ENCODE measurements at regions not wholly inside any gene's neighbourhood (a gene's known extent, or its start where the extent isn't known, plus 50 kb on each side); places are given as distances from the start of the nearest gene placed in this dataset.

DNA sequence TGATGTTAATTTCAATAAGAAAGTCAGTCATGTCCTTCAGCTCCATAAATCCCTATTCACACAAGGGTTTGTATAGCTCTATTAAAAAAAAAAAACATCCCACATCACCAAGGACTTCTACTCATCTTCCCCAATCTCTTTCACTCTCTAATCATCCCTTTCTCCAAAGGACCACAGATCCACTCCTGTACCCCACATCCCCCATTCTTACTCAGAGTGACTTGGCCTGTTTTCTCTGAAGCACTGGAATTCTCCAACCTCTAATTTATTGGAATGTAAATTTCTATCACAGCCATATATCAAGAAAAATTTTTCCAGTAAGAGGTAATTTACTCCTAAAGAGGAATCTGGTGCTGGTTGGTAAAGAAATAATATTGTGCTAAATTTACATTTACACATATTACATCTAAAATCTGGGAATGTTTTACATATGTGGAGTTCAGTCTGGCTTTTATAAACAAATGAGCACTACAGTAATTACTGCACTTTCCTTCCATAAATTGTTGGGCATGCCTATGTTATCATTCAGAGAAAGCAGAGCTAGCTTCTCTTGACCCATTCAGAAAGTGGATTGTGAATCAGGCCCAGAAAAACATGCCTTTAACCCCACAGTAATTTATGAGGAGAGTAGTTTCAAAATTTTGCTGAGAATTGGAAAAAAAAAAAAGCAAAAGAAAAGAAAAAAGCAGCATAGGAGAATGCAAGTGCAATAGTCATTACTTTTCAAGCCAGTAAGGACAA is 399.5 kb upstream of the TNC start:
- no peak overlapping the region for H3K27ac ChIP-seq (ENCODE audit: poor library complexity, severe bottlenecking)
- TF ChIP-seq CTCF (IDR thresholded peaks at IDR 0.05; ENCODE audit: poor library complexity, severe bottlenecking): no peak
- H3K4me1 ChIP-seq (ENCODE audit: insufficient read depth, poor library complexity, severe bottlenecking): no peaks in the 10 kb centered on the region
- no peaks in the 10 kb centered on the region for H3K27me3 ChIP-seq (ENCODE audit: insufficient read depth, poor library complexity, severe bottlenecking)
- H3K36me3 ChIP-seq (ENCODE audit: low read depth): no peaks in the 10 kb centered on the region
- no peaks in the 10 kb centered on the region for H3K9me3 ChIP-seq (ENCODE audit: severe bottlenecking)
- H3K4me3 ChIP-seq (ENCODE audit: severe bottlenecking): no peak overlapping the region
- DNase-seq (ENCODE audit: low spot score) (no peak), ATAC-seq (ENCODE audit: low read depth) (no peak)

GRCh38 chr9:115520646-115521045 is 402.7 kb upstream of the TNC start:
- no peak for DNase-seq (ENCODE audit: low spot score)
- H3K27me3 ChIP-seq (ENCODE audit: insufficient read depth, poor library complexity, severe bottlenecking): no peaks in the 10 kb centered on the region
- TF ChIP-seq CTCF (IDR thresholded peaks at IDR 0.05; ENCODE audit: poor library complexity, severe bottlenecking): no peak
- no peak overlapping the region for H3K4me3 ChIP-seq (ENCODE audit: severe bottlenecking)
- H3K9me3 ChIP-seq (ENCODE audit: severe bottlenecking): no peaks in the 10 kb centered on the region
- no peaks in the 10 kb centered on the region for H3K4me1 ChIP-seq (ENCODE audit: insufficient read depth, poor library complexity, severe bottlenecking)
- no peak for ATAC-seq (ENCODE audit: low read depth)
- H3K27ac ChIP-seq (ENCODE audit: poor library complexity, severe bottlenecking): no peak overlapping the region
- no peaks in the 10 kb centered on the region for H3K36me3 ChIP-seq (ENCODE audit: low read depth)

- Histone ChIP-seq H3K4me1 (ENCODE audit: insufficient read depth, poor library complexity, severe bottlenecking) (no peaks in the 10 kb centered on the region), H3K27ac (ENCODE audit: poor library complexity, severe bottlenecking) (no peak overlapping the region), H3K36me3 (ENCODE audit: low read depth) (no peaks in the 10 kb centered on the region), H3K4me3 (ENCODE audit: severe bottlenecking) (no peak overlapping the region), H3K9me3 (ENCODE audit: severe bottlenecking) (no peaks in the 10 kb centered on the region), H3K27me3 (ENCODE audit: insufficient read depth, poor library complexity, severe bottlenecking) (no peaks in the 10 kb centered on the region)
- no peak for TF ChIP-seq CTCF (IDR thresholded peaks at IDR 0.05; ENCODE audit: poor library complexity, severe bottlenecking)
- ATAC-seq (ENCODE audit: low read depth): no peak
- DNase-seq (ENCODE audit: low spot score): no peak
These were observed 405.0 kb upstream of the TNC start for GRCh38 chr9:115522912-115523311.

DNA sequence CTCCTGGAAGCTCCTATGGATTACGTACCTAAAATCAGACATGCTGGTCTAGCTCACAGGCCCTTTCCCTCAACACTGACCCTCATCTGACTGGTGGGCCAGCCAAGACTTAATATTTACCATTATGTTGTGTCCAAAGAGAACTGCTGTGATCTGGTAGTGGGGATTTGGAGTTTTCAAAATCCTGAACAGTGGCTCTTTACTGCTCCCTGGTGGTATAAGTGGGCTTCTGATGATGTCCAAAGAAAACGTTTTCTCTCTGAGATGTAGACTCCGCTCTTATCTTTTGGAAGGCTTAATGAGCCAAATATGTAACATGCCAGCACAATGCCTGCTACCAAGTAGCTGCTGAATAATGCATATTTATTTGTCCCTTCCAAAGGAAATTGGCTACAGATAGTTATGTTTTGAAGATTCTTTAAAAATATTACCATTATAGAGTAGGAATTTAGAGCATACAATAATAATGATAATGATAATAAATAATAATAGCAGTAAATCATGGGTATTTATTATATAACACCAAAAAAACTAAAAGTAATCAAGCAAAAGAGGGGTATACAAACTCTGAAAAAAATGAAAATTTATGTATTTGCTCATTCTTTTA is 406.6 kb upstream of the TNC start:
- H3K36me3 ChIP-seq (ENCODE audit: low read depth): no peaks in the 10 kb centered on the region
- H3K27ac ChIP-seq (ENCODE audit: poor library complexity, severe bottlenecking): no peak overlapping the region
- no peak overlapping the region for H3K4me3 ChIP-seq (ENCODE audit: severe bottlenecking)
- TF ChIP-seq CTCF (IDR thresholded peaks at IDR 0.05; ENCODE audit: poor library complexity, severe bottlenecking): peak; percentile 86
- H3K4me1 ChIP-seq (ENCODE audit: insufficient read depth, poor library complexity, severe bottlenecking): no peaks in the 10 kb centered on the region
- H3K27me3 ChIP-seq (ENCODE audit: insufficient read depth, poor library complexity, severe bottlenecking): no peaks in the 10 kb centered on the region
- H3K9me3 ChIP-seq (ENCODE audit: severe bottlenecking): no peaks in the 10 kb centered on the region
- no peak for DNase-seq (ENCODE audit: low spot score)
- peak; percentile 48; the same call in 2 of the 3 replicates for ATAC-seq (ENCODE audit: low read depth)
